HG03565 (cell line): ENCODE measurements at regions not wholly inside any gene's neighbourhood (a gene's known extent, or its start where the extent isn't known, plus 50 kb on each side); places are given as distances from the start of the nearest gene placed in this dataset.

Experiments
- ATAC-seq: cut with Tn5 transposase; IDR thresholded peaks from one replicate; pipeline ENCODE4 v1.9.1; 2021; ENCODE audit warnings: mild to moderate bottlenecking, moderate library complexity; ENCODE audit not compliant: unreplicated experiment

- no peak for ATAC-seq
These were observed 263.3 kb downstream of the SLITRK1 start for GRCh38 chr13:83618966-83619365.

- ATAC-seq, result no peak
These were observed 268.8 kb downstream of the SLITRK1 start for GRCh38 chr13:83613524-83613923.

GRCh38 chr13:83601539-83601938 is 280.7 kb downstream of the SLITRK1 start:
- no peak for ATAC-seq

GRCh38 chr13:83592095-83592494 is 290.2 kb downstream of the SLITRK1 start:
- ATAC-seq, result no peak

- no peak for ATAC-seq
These were observed 292.5 kb downstream of the SLITRK1 start for GRCh38 chr13:83589814-83590213.

- ATAC-seq, result no peak
These were observed 305.1 kb downstream of the SLITRK1 start for GRCh38 chr13:83577183-83577582.

GRCh38 chr13:83568019-83568418 is 314.3 kb downstream of the SLITRK1 start:
- ATAC-seq, result no peak

- no peak for ATAC-seq
These were observed 318.8 kb downstream of the SLITRK1 start for GRCh38 chr13:83563499-83563898.

GRCh38 chr13:83557845-83558244 is 324.4 kb downstream of the SLITRK1 start:
- ATAC-seq, result no peak

GRCh38 chr13:83549671-83550070 is 332.6 kb downstream of the SLITRK1 start:
- no peak for ATAC-seq

- ATAC-seq, result no peak
These were observed 335.2 kb downstream of the SLITRK1 start for GRCh38 chr13:83547043-83547442.

- no peak for ATAC-seq
These were observed 335.8 kb downstream of the SLITRK1 start for GRCh38 chr13:83546476-83546875.

- ATAC-seq, result no peak
These were observed 343.6 kb downstream of the SLITRK1 start for GRCh38 chr13:83538636-83539035.

GRCh38 chr13:83536941-83537340 is 345.3 kb downstream of the SLITRK1 start:
- ATAC-seq, result no peak

GRCh38 chr13:83536153-83536552 is 346.1 kb downstream of the SLITRK1 start:
- ATAC-seq, result no peak

GRCh38 chr13:83532809-83533208 is 349.5 kb downstream of the SLITRK1 start:
- ATAC-seq, result no peak

GRCh38 chr13:83531022-83531421 is 351.3 kb downstream of the SLITRK1 start:
- no peak for ATAC-seq

- no peak for ATAC-seq
These were observed 365.5 kb downstream of the SLITRK1 start for GRCh38 chr13:83516781-83517180.

GRCh38 chr13:83515268-83516015 is 366.8 kb downstream of the SLITRK1 start:
- ATAC-seq, result no peak

GRCh38 chr13:83508771-83509301 is 373.4 kb downstream of the SLITRK1 start:
- ATAC-seq, result no peak

- no peak for ATAC-seq
These were observed 378.9 kb downstream of the SLITRK1 start for GRCh38 chr13:83503424-83503823.

GRCh38 chr13:83499286-83499685 is 383.0 kb downstream of the SLITRK1 start:
- no peak for ATAC-seq
